PFSK-1 (cell line): ENCODE measurements at regions not wholly inside any gene's neighbourhood (a gene's known extent, or its start where the extent isn't known, plus 50 kb on each side); places are given as distances from the start of the nearest gene placed in this dataset.

ENCODE experiments used
- POLR2AphosphoS5 ChIP-seq: IDR thresholded peaks from 2 replicates; pipeline ENCODE4 v1.6.1; 2012; ENCODE audit warnings: low read depth, mild to moderate bottlenecking, control low read depth, low read length, moderate library complexity
- SIN3A ChIP-seq: IDR thresholded peaks from 2 replicates; pipeline ENCODE4 v1.6.1; 2012; ENCODE audit warnings: mild to moderate bottlenecking, low read length, moderate library complexity, borderline replicate concordance; ENCODE audit not compliant: insufficient read depth
- TF ChIP-seq, protein P1 (sequence below), 2 experiments: IDR thresholded peaks; 2 replicates each; pipeline versions ENCODE4 v1.6.1 to v1.8.0; 2011 to 2012; ENCODE audit warnings: low read depth in 2 of 2, low read length in 2 of 2, control low read depth in 1 of 2, inconsistent platforms in 1 of 2, mild to moderate bottlenecking in 1 of 2, moderate library complexity in 1 of 2; ENCODE audit not compliant: insufficient read depth in 1 of 2

DNA sequence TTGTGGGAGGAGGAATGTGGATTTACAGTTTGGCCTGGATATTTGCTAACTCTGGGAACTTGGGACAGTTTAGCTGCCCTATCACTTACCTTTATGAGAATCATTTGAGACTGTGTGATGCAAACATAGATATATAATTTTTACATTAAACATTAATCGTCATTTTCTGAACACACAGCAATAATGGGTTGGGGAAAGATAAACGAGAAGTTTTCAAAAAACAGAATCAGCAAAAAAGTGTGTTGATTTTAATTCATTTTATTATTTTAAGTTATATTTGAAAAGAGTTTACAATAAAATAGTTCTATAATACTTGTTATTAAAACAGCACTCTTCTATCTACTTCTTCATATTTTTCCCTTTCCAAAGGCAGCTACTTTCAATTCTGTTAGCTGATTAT, 813.3 kb downstream of the SLC4A3 start:
- TF ChIP-seq SIN3A (no peak), POLR2AphosphoS5 (no peak)
- TF ChIP-seq, protein P1, sequence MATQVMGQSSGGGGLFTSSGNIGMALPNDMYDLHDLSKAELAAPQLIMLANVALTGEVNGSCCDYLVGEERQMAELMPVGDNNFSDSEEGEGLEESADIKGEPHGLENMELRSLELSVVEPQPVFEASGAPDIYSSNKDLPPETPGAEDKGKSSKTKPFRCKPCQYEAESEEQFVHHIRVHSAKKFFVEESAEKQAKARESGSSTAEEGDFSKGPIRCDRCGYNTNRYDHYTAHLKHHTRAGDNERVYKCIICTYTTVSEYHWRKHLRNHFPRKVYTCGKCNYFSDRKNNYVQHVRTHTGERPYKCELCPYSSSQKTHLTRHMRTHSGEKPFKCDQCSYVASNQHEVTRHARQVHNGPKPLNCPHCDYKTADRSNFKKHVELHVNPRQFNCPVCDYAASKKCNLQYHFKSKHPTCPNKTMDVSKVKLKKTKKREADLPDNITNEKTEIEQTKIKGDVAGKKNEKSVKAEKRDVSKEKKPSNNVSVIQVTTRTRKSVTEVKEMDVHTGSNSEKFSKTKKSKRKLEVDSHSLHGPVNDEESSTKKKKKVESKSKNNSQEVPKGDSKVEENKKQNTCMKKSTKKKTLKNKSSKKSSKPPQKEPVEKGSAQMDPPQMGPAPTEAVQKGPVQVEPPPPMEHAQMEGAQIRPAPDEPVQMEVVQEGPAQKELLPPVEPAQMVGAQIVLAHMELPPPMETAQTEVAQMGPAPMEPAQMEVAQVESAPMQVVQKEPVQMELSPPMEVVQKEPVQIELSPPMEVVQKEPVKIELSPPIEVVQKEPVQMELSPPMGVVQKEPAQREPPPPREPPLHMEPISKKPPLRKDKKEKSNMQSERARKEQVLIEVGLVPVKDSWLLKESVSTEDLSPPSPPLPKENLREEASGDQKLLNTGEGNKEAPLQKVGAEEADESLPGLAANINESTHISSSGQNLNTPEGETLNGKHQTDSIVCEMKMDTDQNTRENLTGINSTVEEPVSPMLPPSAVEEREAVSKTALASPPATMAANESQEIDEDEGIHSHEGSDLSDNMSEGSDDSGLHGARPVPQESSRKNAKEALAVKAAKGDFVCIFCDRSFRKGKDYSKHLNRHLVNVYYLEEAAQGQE (IDR thresholded peaks at IDR 0.05; ENCODE audit: insufficient read depth in 1 of 2, low read depth in 2 of 2, low read length in 2 of 2): no peak
